ENCODE measurements at regions not wholly inside any gene's neighbourhood (a gene's known extent, or its start where the extent isn't known, plus 50 kb on each side); places are given as distances from the start of the nearest gene placed in this dataset.

- no peak for DNase-seq (ENCODE audit: low read depth in 3 of 3)
Observed at GRCh38 chr17:6213859-6214258, 143.7 kb downstream of the WSCD1 start.

GRCh38 chr17:6212766-6213165 is 142.6 kb downstream of the WSCD1 start:
- DNase-seq (ENCODE audit: low read depth in 3 of 3), result no peak

GRCh38 chr17:6209829-6210228 is 139.7 kb downstream of the WSCD1 start:
- DNase-seq (ENCODE audit: low read depth in 3 of 3), result no peak

- no peak for DNase-seq (ENCODE audit: low read depth in 3 of 3)
Observed at GRCh38 chr17:6208608-6209180, 138.5 kb downstream of the WSCD1 start.

- no peak for DNase-seq (ENCODE audit: low read depth in 3 of 3)
Observed at GRCh38 chr17:6205525-6205924, 135.3 kb downstream of the WSCD1 start.

GRCh38 chr17:6205033-6205432 is 134.9 kb downstream of the WSCD1 start:
- no peak for DNase-seq (ENCODE audit: low read depth in 3 of 3)

GRCh38 chr17:6204203-6204722 is 134.1 kb downstream of the WSCD1 start:
- DNase-seq (ENCODE audit: low read depth in 3 of 3), result no peak

GRCh38 chr17:6196355-6196754 is 126.2 kb downstream of the WSCD1 start:
- DNase-seq (ENCODE audit: low read depth in 3 of 3), result no peak

GRCh38 chr17:6195123-6195522 is 124.9 kb downstream of the WSCD1 start:
- DNase-seq (ENCODE audit: low read depth in 3 of 3), result no peak

GRCh38 chr17:6191405-6192324 is 121.5 kb downstream of the WSCD1 start:
- no peak for DNase-seq (ENCODE audit: low read depth in 3 of 3)

GRCh38 chr17:6187836-6188235 is 117.7 kb downstream of the WSCD1 start:
- no peak for DNase-seq (ENCODE audit: low read depth in 3 of 3)

- no peak for DNase-seq (ENCODE audit: low read depth in 3 of 3)
Observed at GRCh38 chr17:6186998-6187397, 116.8 kb downstream of the WSCD1 start.

- DNase-seq (ENCODE audit: low read depth in 3 of 3), result no peak
Observed at GRCh38 chr17:6184508-6184907, 114.3 kb downstream of the WSCD1 start.

- no peak for DNase-seq (ENCODE audit: low read depth in 3 of 3)
Observed at GRCh38 chr17:6179017-6179416, 108.8 kb downstream of the WSCD1 start.

- no peak for DNase-seq (ENCODE audit: low read depth in 3 of 3)
Observed at GRCh38 chr17:6177941-6178694, 107.9 kb downstream of the WSCD1 start.
